ENCODE measurements at regions not wholly inside any gene's neighbourhood (a gene's known extent, or its start where the extent isn't known, plus 50 kb on each side); places are given as distances from the start of the nearest gene placed in this dataset.

- no peak for TF ChIP-seq CTCF (IDR thresholded peaks at IDR 0.05; ENCODE audit: low read depth, low read length)
- DNase-seq (ENCODE audit: extremely low read depth, low read depth), result no peak
Observed at GRCh38 chr2:557635-558301, 119.4 kb downstream of the TMEM18 start.

- DNase-seq (ENCODE audit: extremely low read depth, low read depth), result no peak
- no peak for TF ChIP-seq CTCF (IDR thresholded peaks at IDR 0.05; ENCODE audit: low read depth, low read length)
Observed at GRCh38 chr2:556485-556884, 120.7 kb downstream of the TMEM18 start.

GRCh38 chr2:555164-555922, 121.9 kb downstream of the TMEM18 start:
- no peak for DNase-seq (ENCODE audit: extremely low read depth, low read depth)
- no peak for TF ChIP-seq CTCF (IDR thresholded peaks at IDR 0.05; ENCODE audit: low read depth, low read length)

- DNase-seq (ENCODE audit: extremely low read depth, low read depth), result no peak
- no peak for TF ChIP-seq CTCF (IDR thresholded peaks at IDR 0.05; ENCODE audit: low read depth, low read length)
Observed at GRCh38 chr2:554444-554843, 122.8 kb downstream of the TMEM18 start.

GRCh38 chr2:552906-553305, 124.3 kb downstream of the TMEM18 start:
- no peak for DNase-seq (ENCODE audit: extremely low read depth, low read depth)
- TF ChIP-seq CTCF (IDR thresholded peaks at IDR 0.05; ENCODE audit: low read depth, low read length), result no peak

- no peak for DNase-seq (ENCODE audit: extremely low read depth, low read depth)
Observed at GRCh38 chr2:551621-552020, 125.6 kb downstream of the TMEM18 start.

More at GRCh38 chr2:551621-552020, 125.6 kb downstream of the TMEM18 start:
- no peak for TF ChIP-seq CTCF (IDR thresholded peaks at IDR 0.05; ENCODE audit: low read depth, low read length)
